Fibroblast of villous mesenchyme (primary cell): ENCODE measurements at regions not wholly inside any gene's neighbourhood (a gene's known extent, or its start where the extent isn't known, plus 50 kb on each side); places are given as distances from the start of the nearest gene placed in this dataset.

Experiments used
- DNase-seq: peaks from one replicate; pipeline ENCODE4 v3.0.0-alpha.2; 2010; ENCODE audit warnings: low read depth
- H3K4me3 ChIP-seq: 2 replicates; pipeline ENCODE4 v1.5.1; 2011; ENCODE audit warnings: low read depth, mild to moderate bottlenecking, low read length
- TF ChIP-seq, protein P1 (sequence below): IDR thresholded peaks from 2 replicates; pipeline ENCODE4 v1.5.1; 2012; ENCODE audit warnings: low read depth, mild to moderate bottlenecking, low read length; ENCODE audit not compliant: insufficient read depth

DNA sequence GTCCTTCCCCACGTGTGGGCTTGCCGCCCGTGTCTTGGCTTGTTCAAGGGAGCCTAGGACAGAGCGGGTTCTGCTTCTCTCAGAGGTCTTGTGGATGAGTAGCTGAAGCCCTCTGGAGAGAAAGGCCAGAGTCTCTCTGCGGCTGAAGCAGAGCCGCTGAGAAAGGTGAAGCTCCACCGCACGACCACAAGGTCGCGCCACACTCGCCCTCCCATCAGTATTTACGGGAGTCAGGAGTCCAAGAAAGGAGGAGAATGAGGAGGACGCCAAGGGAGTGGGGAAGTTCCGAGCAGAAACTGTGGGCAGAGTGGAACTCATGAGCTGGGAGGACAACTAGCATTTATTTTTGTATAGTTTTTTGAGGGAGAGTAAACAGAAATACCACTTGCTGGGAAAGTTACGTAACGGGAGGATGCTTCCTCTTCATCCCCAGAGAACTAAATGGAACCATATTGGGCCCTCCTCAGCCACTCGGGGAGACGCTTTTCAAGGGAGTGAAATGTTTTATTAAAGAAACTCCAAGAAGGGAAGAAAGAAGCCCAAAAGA, 51.6 kb upstream of the HAO2 start:
- TF ChIP-seq, protein P1, sequence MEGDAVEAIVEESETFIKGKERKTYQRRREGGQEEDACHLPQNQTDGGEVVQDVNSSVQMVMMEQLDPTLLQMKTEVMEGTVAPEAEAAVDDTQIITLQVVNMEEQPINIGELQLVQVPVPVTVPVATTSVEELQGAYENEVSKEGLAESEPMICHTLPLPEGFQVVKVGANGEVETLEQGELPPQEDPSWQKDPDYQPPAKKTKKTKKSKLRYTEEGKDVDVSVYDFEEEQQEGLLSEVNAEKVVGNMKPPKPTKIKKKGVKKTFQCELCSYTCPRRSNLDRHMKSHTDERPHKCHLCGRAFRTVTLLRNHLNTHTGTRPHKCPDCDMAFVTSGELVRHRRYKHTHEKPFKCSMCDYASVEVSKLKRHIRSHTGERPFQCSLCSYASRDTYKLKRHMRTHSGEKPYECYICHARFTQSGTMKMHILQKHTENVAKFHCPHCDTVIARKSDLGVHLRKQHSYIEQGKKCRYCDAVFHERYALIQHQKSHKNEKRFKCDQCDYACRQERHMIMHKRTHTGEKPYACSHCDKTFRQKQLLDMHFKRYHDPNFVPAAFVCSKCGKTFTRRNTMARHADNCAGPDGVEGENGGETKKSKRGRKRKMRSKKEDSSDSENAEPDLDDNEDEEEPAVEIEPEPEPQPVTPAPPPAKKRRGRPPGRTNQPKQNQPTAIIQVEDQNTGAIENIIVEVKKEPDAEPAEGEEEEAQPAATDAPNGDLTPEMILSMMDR = peak; percentile 33
- no peak overlapping the region for H3K4me3 ChIP-seq
- DNase-seq = no peak

DNA sequence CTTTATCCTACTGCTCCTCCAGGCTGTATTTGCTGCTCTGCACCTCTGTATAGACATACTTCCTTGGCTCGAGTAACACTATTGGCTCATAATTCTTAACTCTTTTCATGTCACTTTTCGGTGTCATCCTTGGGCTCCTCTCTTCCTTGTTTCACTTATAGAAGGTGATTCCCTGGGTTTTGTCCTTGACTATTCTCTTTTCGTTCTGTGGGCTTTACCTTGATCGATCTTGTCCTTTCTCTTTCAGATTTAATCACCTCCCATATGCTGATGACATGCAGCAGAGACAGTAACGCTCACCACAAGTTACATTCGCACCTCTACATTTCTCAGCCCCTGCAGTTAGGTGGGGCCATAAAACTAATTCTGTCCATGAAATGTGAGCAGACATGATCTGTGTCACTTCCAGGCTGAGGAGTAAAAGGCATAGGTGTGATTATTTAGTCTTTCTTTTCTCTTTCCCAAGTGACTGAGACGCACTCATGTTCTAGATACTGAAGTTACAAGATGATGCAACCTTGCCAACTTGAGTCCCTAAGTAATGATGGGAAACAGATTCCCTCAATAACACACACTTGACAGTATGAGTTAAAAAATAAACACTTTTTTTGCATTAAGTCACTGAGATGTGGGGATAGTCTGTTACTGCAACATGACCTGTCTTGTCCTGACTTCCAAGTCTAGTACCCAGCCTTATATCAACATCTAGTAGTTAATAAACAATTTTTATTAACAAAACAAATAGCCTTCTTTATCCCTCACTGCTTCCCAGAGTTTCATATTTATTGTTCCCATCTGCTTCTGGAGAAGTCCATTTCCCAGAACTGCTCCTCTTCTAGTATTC, 49.9 kb upstream of the HAO2 start:
- TF ChIP-seq, protein P1 = no peak
- no peak for DNase-seq
- no peak overlapping the region for H3K4me3 ChIP-seq
